HepG2 (cell line): ENCODE measurements at regions not wholly inside any gene's neighbourhood (a gene's known extent, or its start where the extent isn't known, plus 50 kb on each side); places are given as distances from the start of the nearest gene placed in this dataset.

Experiments used
- ATAC-seq: fragments of 200-7000 bp; cut with Tn5 transposase; 3 replicates; pipeline ENCODE4 v1.9.1; 2020; ENCODE audit warnings: mild to moderate bottlenecking, moderate library complexity
- BruUV-seq: library from RNA; stranded (reverse); fragments of 400-500 nt; replicated peaks from 2 replicates; lab custom pipeline; 2021; lab: Mats Ljungman, UMichigan
- CTCF ChIA-PET: fragments of 300-600 bp; formaldehyde crosslinking; extraction: SDS; loops from one replicate; lab custom pipeline; 2021; ENCODE audit warnings: low total read pairs, inconsistent platforms, low intra/inter-chr PET ratio; lab: Yijun Ruan, JAX
- POLR2A ChIA-PET: fragments of 350-600 bp; sonication (Branson Sonifier 250); formaldehyde crosslinking; loops from one replicate; lab custom pipeline; 2020; ENCODE audit warnings: antibody characterized with exemption, inconsistent platforms; lab: Yijun Ruan, JAX
- DNase-seq: peaks from one replicate; pipeline ENCODE4 v3.0.0-alpha.2; 2015; ENCODE audit warnings: low spot score
- FAIRE-seq: peaks from 3 replicates; lab custom pipeline; 2011; peaks lifted over from hg19 to GRCh38; lab: Jason Lieb, UNC
- H2AFZ ChIP-seq: one replicate; pipeline ENCODE4 v1.6.1; 2011; ENCODE audit warnings: low read length, inconsistent platforms
- H3K27ac ChIP-seq: fragments of 300-600 bp; 3 replicates; pipeline ENCODE4 v1.8.0; 2011; ENCODE audit warnings: mixed run types, mild to moderate bottlenecking, mixed read lengths, low read length, inconsistent platforms; ENCODE audit not compliant: insufficient read depth; ENCODE audit errors: extremely low read length
- H3K27me3 ChIP-seq, 2 experiments: fragments of 200-600 bp in 1 of 2; 2 replicates in 1 of 2; 3 replicates in 1 of 2; pipeline versions ENCODE4 v1.6.0 to v1.8.0; 2011; ENCODE audit warnings: low read length in 2 of 2, mild to moderate bottlenecking in 2 of 2, moderate library complexity in 2 of 2, inconsistent platforms in 1 of 2; ENCODE audit not compliant: insufficient read depth in 2 of 2, control insufficient read depth in 1 of 2
- H3K36me3 ChIP-seq, 2 experiments: fragments of 200-600 bp in 1 of 2; replicated peaks in 1 of 2; 2 replicates in 1 of 2; 3 replicates in 1 of 2; pipeline versions ENCODE4 v1.5.1 to v1.8.0; 2011; ENCODE audit warnings: low read length in 2 of 2, inconsistent platforms in 1 of 2; ENCODE audit not compliant: insufficient read depth in 2 of 2, control insufficient read depth in 1 of 2
- H3K4me1 ChIP-seq: 2 replicates; pipeline ENCODE4 v1.5.1; 2012; ENCODE audit warnings: low read length, inconsistent platforms; ENCODE audit not compliant: insufficient read depth
- H3K4me2 ChIP-seq: 2 replicates; pipeline ENCODE4 v1.6.0; 2011; ENCODE audit warnings: low read depth, low read length, inconsistent platforms
- H3K4me3 ChIP-seq, 3 experiments: fragments of 200-600 bp in 1 of 3; sonication (generic), shearing (Covaris generic) in 1 of 3; replicated peaks in 1 of 3; 2 replicates each; pipeline ENCODE4 v1.5.1; 2011 to 2016; ENCODE audit warnings: low read length in 3 of 3, inconsistent platforms in 2 of 3, low read depth in 2 of 3, mild to moderate bottlenecking in 2 of 3, control low read depth in 1 of 3, mixed read lengths in 1 of 3; ENCODE audit not compliant: insufficient read depth in 1 of 3
- H3K79me2 ChIP-seq: one replicate; pipeline ENCODE4 v1.6.1; 2011; ENCODE audit warnings: low read length, inconsistent platforms; ENCODE audit not compliant: insufficient read depth
- H3K9ac ChIP-seq: 2 replicates; pipeline ENCODE4 v1.6.0; 2011; ENCODE audit warnings: mild to moderate bottlenecking, low read depth, low read length, inconsistent platforms; ENCODE audit not compliant: insufficient read depth
- H3K9me3 ChIP-seq: 2 replicates; pipeline ENCODE4 v1.5.1; 2012; ENCODE audit warnings: mild to moderate bottlenecking, low read length
- H4K20me1 ChIP-seq: 2 replicates; pipeline ENCODE4 v1.6.0; 2011; ENCODE audit warnings: inconsistent platforms, mild to moderate bottlenecking, low read length, moderate library complexity; ENCODE audit not compliant: insufficient read depth
- SNRNP70 ChIP-seq: fragments of 200-400 bp; formaldehyde crosslinking; IDR thresholded peaks from 2 replicates; pipeline ENCODE4 v1.6.1; 2017; ENCODE audit warnings: mild to moderate bottlenecking, low read depth, low read length, moderate library complexity
- ZNF720 ChIP-seq: sonication (generic); formaldehyde crosslinking; IDR thresholded peaks from 2 replicates; pipeline ENCODE4 v1.4.0; 2020; ENCODE audit warnings: missing genetic modification reagents
- ZNF724P ChIP-seq: sonication (generic); formaldehyde crosslinking; IDR thresholded peaks from 2 replicates; pipeline ENCODE4 v1.8.0; 2022; ENCODE audit warnings: missing genetic modification reagents, borderline replicate concordance
- ZNF749 ChIP-seq: sonication (generic); formaldehyde crosslinking; IDR thresholded peaks from 2 replicates; pipeline ENCODE4 v1.8.0; 2022; ENCODE audit warnings: mild to moderate bottlenecking, missing genetic modification reagents, moderate library complexity, borderline replicate concordance
- ZZZ3 ChIP-seq: sonication (generic); formaldehyde crosslinking; IDR thresholded peaks from 2 replicates; pipeline ENCODE4 v1.4.0; 2020; ENCODE audit warnings: missing genetic modification reagents, mild to moderate bottlenecking, borderline replicate concordance
- WGBS: methylation state at CpG from one replicate; pipeline ENCODE4 v1.1.6; 2017; ENCODE audit warnings: low lambda C conversion rate; 5-methylcytosine and 5-hydroxymethylcytosine counted together
- in situ Hi-C: cut with HindIII; loops from 2 replicates; pipeline ENCODE4 v1.10.0; 2017; ENCODE audit warnings: low pct_unique_long_range_greater_than_20kb; ENCODE audit not compliant: extremely low pct_ligation_motif_present
- intact Hi-C: fragments of 100-400 bp; cut with micrococcal nuclease; formaldehyde crosslinking; loops from one replicate; pipeline ENCODE4 v1.10.0; 2022; ENCODE audit not compliant: unreplicated experiment
- TF ChIP-seq, protein P1 (sequence below): sonication (generic); formaldehyde crosslinking; IDR thresholded peaks from 2 replicates; pipeline ENCODE4 v1.4.0; 2020; ENCODE audit warnings: missing genetic modification reagents, borderline replicate concordance
- TF ChIP-seq, protein P2 (sequence below): IDR thresholded peaks from 2 replicates; pipeline ENCODE4 v1.6.1; 2016; ENCODE audit warnings: low read depth, borderline replicate concordance

DNA sequence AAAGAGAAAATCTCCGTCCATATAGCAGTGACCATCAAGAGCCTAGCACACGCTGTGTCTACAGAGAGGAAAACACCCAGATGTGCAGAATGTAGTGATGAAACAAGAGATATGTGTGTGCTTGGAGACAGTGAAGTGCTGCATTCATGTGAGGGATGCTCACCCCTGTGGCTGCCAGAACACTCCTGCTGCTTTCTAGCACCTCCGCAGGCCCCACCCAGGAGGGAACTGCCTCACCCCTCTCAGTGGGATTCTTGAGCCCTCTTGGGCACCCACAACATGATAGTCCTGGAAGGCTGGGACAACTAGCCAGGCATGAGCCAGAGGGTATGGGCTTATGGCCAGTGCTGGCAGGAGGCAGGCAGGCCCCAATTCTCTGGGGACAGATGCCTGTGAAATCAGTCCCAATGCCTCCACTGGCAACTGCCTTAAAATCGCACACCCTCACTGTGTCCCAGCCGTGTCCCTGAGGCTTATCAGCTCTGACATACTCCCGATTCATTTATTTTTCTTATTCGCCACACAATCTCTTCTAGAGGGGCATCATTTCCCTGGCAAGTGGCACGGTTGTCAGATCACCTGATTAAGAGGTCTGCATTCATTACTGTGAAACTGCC lies 73.2 kb upstream of the FSTL4 start (continued):
- TF ChIP-seq, protein P1, sequence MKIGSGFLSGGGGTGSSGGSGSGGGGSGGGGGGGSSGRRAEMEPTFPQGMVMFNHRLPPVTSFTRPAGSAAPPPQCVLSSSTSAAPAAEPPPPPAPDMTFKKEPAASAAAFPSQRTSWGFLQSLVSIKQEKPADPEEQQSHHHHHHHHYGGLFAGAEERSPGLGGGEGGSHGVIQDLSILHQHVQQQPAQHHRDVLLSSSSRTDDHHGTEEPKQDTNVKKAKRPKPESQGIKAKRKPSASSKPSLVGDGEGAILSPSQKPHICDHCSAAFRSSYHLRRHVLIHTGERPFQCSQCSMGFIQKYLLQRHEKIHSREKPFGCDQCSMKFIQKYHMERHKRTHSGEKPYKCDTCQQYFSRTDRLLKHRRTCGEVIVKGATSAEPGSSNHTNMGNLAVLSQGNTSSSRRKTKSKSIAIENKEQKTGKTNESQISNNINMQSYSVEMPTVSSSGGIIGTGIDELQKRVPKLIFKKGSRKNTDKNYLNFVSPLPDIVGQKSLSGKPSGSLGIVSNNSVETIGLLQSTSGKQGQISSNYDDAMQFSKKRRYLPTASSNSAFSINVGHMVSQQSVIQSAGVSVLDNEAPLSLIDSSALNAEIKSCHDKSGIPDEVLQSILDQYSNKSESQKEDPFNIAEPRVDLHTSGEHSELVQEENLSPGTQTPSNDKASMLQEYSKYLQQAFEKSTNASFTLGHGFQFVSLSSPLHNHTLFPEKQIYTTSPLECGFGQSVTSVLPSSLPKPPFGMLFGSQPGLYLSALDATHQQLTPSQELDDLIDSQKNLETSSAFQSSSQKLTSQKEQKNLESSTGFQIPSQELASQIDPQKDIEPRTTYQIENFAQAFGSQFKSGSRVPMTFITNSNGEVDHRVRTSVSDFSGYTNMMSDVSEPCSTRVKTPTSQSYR (CRISPR knock-in tag): no peak

DNA sequence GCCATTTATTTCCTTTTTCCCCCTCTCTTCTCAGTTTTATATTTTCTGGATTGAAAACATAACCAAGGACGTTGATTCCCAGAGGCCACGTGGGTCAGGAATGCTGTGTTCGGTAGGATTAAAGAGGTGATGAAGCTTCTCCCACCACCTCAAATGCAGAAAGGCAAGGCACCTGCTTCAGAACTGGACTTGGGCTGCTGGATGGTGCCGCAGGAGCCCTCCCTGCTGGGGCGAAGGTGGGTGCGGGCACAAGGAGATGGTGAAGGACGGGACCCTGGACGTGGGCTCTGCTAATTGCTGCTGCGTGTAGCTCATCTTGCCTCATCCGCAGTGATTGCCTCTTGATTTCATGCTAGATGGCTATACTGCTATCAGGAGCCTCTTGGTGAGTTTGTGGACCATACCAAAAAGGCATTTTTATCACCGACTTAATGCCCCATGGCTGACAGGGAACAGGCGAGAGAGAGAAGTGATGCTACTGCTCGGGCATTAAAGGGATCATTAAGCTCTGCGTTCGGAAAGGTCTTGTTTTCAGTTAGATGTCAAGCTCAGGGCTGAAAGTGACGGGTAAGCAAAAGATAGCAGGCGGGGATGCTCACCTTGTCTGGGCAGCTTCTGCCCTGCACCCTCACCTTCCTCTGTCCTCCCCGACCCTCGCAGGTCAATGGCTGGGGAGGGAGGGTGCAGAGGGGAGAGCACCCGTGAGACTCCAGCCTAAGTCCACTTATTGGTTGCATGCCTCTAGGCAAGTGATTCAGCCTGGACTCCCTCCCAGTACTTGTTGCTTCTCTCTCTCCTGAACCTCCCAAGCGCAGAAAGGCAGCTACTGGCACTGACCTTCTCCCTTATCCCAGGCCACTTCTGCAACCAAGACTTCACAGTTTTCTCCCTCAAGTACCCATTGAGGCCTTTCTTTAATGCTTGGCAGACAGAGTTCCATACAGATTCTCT lies 71.6 kb upstream of the FSTL4 start:
- no peak for FAIRE-seq
- POLR2A ChIA-PET: no interaction called here

More for the DNA sequence above, 71.6 kb upstream of the FSTL4 start:
- Histone ChIP-seq H3K79me2 (no peaks in the 10 kb centered on the region), H3K36me3 (no peaks in the 10 kb centered on the region)
- ATAC-seq: no peak
- intact Hi-C loops: no loop called here
- TF ChIP-seq SNRNP70 (no peak), ZNF720 (no peak), ZNF749 (CRISPR knock-in tag) (no peak), ZNF724P (CRISPR knock-in tag) (no peak), ZZZ3 (CRISPR knock-in tag) (no peak)
- TF ChIP-seq, protein P2, sequence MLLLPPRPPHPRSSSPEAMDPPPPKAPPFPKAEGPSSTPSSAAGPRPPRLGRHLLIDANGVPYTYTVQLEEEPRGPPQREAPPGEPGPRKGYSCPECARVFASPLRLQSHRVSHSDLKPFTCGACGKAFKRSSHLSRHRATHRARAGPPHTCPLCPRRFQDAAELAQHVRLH: no peak
- TF ChIP-seq, all 625 proteins: peak for 0
- CTCF ChIA-PET: no interaction called here
- in situ Hi-C loops: no loop called here
- H2AFZ ChIP-seq: no peak overlapping the region
- no peak overlapping the region for H3K9ac ChIP-seq
- H4K20me1 ChIP-seq: no peaks in the 10 kb centered on the region
- WGBS: 23% methylated on average over 20 of the region's 21 CpGs
- H3K4me3 ChIP-seq: no peak overlapping the region
- H3K9me3 ChIP-seq: no peaks in the 10 kb centered on the region
- no TSS peak for BruUV-seq
- no peak for DNase-seq
- H3K4me1 ChIP-seq: no peaks in the 10 kb centered on the region
- H3K4me2 ChIP-seq: no peak overlapping the region
- H3K27me3 ChIP-seq: peaks cover 1 to 42% of the 10 kb centered on the region in 2 experiments; a peak in 3 of 5 replicates
- no peak overlapping the region for H3K27ac ChIP-seq
